Large intestine (tissue), 3 donors: ENCODE measurements at regions not wholly inside any gene's neighbourhood (a gene's known extent, or its start where the extent isn't known, plus 50 kb on each side); places are given as distances from the start of the nearest gene placed in this dataset.

Experiments
- DNase-seq, 2 donors: peaks; one replicate each; pipeline versions ENCODE4 v3.0.0 to v3.0.0-alpha.2; 2013
- H3K27ac ChIP-seq: one replicate; pipeline ENCODE4 v1.5.1; 2013; ENCODE audit warnings: low read length
- H3K27me3 ChIP-seq: 2 replicates; pipeline ENCODE4 v1.6.1; 2013; ENCODE audit warnings: low read length; ENCODE audit not compliant: control insufficient read depth, insufficient read depth
- H3K36me3 ChIP-seq: 2 replicates; pipeline ENCODE4 v1.6.1; 2013; ENCODE audit warnings: low read length; ENCODE audit not compliant: control insufficient read depth, insufficient read depth
- H3K4me1 ChIP-seq: one replicate; pipeline ENCODE4 v1.6.1; 2013; ENCODE audit warnings: low read length; ENCODE audit not compliant: control insufficient read depth, insufficient read depth
- H3K4me3 ChIP-seq: one replicate; pipeline ENCODE4 v1.5.1; 2013; ENCODE audit warnings: low read length
- H3K9me3 ChIP-seq: one replicate; pipeline ENCODE4 v1.6.1; 2013; ENCODE audit warnings: mild to moderate bottlenecking, low read depth, low read length, moderate library complexity; ENCODE audit not compliant: control insufficient read depth
- WGBS: methylation state at CpG from one replicate; pipeline ENCODE4 v1.1.5; 2013; ENCODE audit warnings: low lambda C conversion rate; ENCODE audit not compliant: insufficient coverage; 5-methylcytosine and 5-hydroxymethylcytosine counted together

DNA sequence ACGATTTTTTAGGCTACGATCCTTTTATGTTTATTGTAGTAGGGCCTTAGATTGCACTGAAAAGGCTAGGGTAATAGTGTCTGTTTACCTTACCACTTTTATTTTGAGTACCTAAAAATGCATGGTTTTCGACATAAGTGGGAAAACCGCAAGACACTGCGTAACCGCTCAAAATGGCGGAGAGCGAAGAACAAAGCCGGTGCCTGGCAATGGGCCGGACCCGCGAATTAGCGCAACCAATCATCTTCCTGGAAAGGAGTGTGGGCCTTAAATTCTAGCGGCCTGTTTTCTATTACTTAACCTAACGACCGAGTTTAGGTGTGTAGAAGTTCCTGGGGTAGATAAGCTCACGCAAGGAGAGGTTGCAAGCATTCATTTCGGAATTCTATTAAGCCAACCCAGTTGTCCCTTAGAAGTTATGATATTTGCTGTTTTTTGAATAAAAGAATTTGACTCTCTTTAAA is 118.0 kb downstream of the HFE start:
- H3K27ac ChIP-seq: peak overlapping the region; percentile 97
- peak overlapping the region; percentile 79 for H3K4me3 ChIP-seq
- no peaks in the 10 kb centered on the region for H3K9me3 ChIP-seq
- WGBS: no CpG with 5 or more reads among the region's 18 CpGs
- H3K4me1 ChIP-seq: peaks cover 6% of the 10 kb centered on the region
- H3K27me3 ChIP-seq: no peaks in the 10 kb centered on the region
- no peaks in the 10 kb centered on the region for H3K36me3 ChIP-seq
- DNase-seq: peak; percentile 85 to 87

DNA sequence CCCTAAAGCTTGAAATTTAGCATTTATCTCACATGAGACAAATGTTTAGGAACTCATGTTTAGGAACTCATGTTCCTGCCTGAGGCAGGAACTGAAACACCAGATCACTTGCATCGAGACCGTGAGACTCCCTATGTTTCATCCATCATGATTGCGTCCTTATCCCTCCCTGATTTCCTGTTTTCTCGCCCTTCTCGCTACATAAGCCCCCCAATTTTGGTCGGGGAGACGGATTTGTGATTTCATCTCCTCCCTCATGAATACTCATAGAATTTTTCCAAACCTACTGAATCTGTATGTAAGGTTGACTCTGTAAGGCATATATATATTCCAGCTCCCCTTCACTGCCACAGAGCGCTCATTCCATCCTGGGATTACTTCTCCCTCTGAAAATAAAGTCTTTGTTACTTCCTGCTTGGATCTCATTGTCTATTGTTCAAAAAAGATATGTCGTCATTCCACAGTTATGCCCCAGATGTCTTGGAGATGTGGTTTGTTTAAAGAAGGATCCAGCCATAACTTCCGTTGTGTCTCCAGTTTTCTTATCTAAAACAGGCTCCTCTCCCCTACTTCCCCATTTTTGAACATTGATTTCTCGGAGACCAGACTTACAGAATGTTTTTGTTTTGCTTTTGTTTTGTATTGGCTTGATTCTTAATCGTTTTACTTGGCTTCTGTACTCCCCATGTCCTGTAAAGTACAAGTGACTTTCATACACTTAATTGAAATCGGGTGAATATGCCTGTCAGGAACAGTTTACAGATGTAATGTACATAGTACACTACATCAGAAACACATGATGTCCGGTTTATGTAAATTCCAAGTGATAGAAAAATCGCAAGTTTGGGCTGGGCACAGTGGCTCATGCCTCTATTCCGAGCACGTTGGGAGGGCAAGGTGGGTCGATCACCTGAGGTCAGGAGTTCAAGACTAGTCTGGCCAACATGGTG is 118.7 kb downstream of the HFE start:
- 0% methylated on average over 3 of the region's 18 CpGs for WGBS
- no peaks in the 10 kb centered on the region for H3K27me3 ChIP-seq
- H3K27ac ChIP-seq: peak overlapping the region; percentile 97
- H3K9me3 ChIP-seq: no peaks in the 10 kb centered on the region
- no peaks in the 10 kb centered on the region for H3K36me3 ChIP-seq
- H3K4me1 ChIP-seq: peaks cover 6% of the 10 kb centered on the region
- peak overlapping the region; percentile 79 for H3K4me3 ChIP-seq
- DNase-seq: peak; percentile 77 to 87

DNA sequence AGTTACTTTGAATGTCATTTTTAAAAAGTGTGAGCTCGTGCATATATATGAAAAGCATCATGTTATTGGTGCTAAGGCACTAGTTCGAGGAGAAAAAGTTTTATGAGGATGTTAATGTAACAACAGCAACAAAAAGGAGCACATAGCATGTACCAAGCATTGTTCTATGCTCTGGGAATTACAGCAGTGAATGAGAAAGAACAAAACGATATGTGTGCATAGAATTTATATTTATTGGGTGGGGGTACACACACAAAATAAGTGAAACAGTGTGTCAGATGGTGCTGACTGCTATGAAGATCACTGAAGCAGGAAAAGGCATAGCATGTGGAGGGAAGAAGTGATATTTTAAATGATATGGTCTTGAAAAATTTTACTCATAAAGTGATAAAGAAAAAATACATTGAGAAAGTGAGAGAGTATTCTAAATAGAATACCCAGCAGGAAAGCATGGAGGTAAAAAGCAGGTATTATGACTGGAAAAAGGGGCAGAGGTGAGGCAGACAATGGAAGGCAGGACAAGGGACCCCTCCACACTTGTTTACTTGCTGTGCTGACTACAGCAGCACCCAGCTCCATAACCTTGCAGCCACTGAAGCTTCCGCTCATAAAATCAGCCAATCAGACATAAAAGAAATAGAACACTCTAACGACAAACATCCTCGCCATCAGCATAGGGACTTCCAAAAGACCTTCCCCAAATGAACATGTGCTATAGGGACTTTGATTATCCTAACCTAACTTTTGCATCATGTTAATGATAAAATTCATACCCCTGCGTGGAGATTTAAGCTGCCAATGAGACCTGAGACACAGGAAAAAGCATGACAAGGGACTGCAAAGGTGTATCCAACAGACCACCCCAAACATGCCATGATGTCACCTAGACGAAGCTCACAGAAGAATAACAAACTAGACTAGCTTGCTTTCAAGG is 119.9 kb downstream of the HFE start:
- H3K4me1 ChIP-seq: peaks cover 6% of the 10 kb centered on the region
- H3K4me3 ChIP-seq: peak overlapping the region; percentile 79
- WGBS: 65% methylated on average over 2 of the region's 8 CpGs
- no peaks in the 10 kb centered on the region for H3K9me3 ChIP-seq
- H3K27ac ChIP-seq: peak overlapping the region; percentile 97
- no peaks in the 10 kb centered on the region for H3K36me3 ChIP-seq
- no peak for DNase-seq
- no peaks in the 10 kb centered on the region for H3K27me3 ChIP-seq

GRCh38 chr6:26211963-26212362 is 124.7 kb downstream of the HFE start:
- peaks cover 7% of the 10 kb centered on the region for H3K9me3 ChIP-seq
- no peak overlapping the region for H3K27ac ChIP-seq
- H3K27me3 ChIP-seq: no peaks in the 10 kb centered on the region
- peaks cover 5% of the 10 kb centered on the region for H3K4me1 ChIP-seq
- no peak overlapping the region for H3K4me3 ChIP-seq
- no peaks in the 10 kb centered on the region for H3K36me3 ChIP-seq
- no CpG with 5 or more reads among the region's 1 CpG for WGBS
- DNase-seq: no peak

DNA sequence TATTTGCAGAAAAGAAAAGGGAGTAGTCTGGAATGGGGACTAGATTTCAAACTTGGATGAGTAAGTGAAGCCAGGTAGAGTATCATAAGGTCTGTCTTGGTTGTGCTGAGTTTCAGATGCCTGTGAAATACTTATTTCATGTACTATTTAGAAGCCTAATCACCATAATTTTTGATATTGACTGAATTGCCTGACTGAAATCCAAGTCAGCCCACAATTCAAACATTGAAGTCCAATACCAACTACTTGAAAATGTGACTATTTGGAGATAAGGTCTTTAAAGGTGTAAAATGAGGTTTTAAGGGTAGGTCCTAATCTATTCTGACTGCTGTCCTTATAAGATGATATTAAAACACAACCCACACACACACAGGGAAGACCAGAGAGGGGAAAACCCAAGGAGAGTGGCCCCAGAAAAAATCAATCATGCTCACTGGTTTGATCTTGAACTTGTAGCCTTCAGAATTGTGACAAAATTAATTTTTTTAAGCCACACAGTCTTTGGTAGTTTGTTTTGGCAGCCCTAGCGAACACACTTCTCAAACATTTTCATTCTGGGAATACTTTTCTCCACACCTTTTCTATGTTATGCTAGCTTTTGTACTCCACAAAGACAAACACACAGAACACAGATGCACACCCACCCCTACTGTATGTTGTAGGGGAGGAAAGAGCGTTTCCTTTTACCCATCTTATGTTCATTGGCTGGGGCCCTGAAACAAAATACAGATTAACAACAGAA is 126.3 kb downstream of the HFE start:
- H3K36me3 ChIP-seq: no peaks in the 10 kb centered on the region
- no CpG with 5 or more reads among the region's 2 CpGs for WGBS
- H3K9me3 ChIP-seq: peaks cover 7% of the 10 kb centered on the region
- no peak overlapping the region for H3K4me3 ChIP-seq
- DNase-seq: no peak
- peaks cover 9% of the 10 kb centered on the region for H3K4me1 ChIP-seq
- H3K27me3 ChIP-seq: no peaks in the 10 kb centered on the region
- no peak overlapping the region for H3K27ac ChIP-seq

DNA sequence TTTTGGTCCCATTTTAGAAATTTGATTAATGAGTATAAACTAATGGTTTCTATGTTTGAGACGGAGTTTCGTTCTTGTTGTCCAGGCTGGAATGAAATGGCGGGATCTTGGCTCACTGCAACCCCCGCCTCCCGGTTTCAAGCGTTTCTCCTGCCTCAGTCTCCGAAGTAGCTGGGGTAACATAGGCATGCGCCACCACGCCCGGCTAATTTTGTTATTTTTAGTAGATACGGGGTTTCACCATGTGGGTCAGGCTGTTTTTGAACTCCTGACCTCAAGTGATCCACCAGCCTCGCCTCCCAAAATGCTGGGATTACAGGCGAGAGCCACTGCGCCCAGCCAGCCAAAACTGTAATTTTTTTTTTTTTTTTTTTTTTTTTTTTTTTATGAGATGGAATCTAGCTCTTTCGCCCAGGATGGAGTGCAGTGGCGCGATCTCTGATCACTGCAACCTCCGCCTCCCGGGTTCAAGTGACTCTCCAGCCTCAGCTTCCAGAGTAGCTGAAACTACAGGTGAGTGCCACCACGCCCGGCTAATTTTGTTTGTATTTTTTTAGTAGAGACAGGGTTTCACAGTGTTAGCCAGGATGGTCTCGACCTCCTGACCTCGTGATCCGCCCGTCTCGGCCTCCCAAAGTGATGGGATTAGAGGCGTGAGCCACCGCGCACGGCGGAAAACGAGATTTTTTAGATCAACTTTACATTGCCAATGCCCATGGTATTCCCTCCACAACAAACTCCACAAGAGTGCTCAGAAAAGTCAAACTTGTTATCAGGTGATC is 127.8 kb downstream of the HFE start:
- no peaks in the 10 kb centered on the region for H3K36me3 ChIP-seq
- peak; percentile 9 to 41 for DNase-seq

GRCh38 chr6:26215585-26216358 is 128.5 kb downstream of the HFE start:
- Histone ChIP-seq H3K36me3 (no peaks in the 10 kb centered on the region), H3K9me3 (peaks cover 7% of the 10 kb centered on the region), H3K4me3 (peak overlapping the region; percentile 53), H3K27me3 (no peaks in the 10 kb centered on the region), H3K4me1 (peaks cover 10% of the 10 kb centered on the region), H3K27ac (peak overlapping the region; percentile 96)
- WGBS: 0% methylated on average over 3 of the region's 31 CpGs
- DNase-seq: peak; percentile 62 to 70

More for the DNA sequence above, 127.8 kb downstream of the HFE start:
- Histone ChIP-seq H3K9me3 (peaks cover 7% of the 10 kb centered on the region), H3K27me3 (no peaks in the 10 kb centered on the region), H3K4me3 (peak overlapping the region; percentile 53), H3K27ac (peak overlapping the region; percentile 96), H3K4me1 (peaks cover 10% of the 10 kb centered on the region)
- no CpG with 5 or more reads among the region's 32 CpGs for WGBS

DNA sequence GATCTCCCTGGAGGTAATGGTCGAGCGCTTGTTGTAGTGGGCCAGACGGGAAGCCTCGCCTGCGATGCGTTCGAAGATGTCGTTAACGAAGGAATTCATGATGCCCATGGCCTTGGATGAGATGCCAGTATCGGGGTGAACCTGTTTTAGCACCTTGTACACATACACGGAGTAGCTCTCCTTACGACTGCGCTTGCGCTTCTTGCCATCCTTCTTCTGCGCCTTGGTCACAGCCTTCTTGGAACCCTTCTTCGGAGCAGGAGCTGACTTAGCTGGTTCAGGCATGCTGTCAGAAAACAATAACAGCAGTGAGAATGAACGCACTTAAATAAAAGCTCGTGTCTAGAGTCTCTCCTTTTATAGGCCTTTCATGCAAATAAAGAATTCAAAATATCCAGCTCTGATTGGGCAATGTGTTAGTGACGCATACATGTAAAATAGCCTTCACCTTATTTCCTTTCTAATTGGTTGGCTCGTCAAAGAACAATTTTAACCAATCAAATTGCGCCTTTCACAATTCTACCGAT is 129.2 kb downstream of the HFE start:
- WGBS: 0% methylated on average over 4 of the region's 22 CpGs
- Histone ChIP-seq H3K4me3 (peak overlapping the region; percentile 58), H3K9me3 (peaks cover 7% of the 10 kb centered on the region), H3K4me1 (peaks cover 10% of the 10 kb centered on the region), H3K27me3 (no peaks in the 10 kb centered on the region), H3K36me3 (no peaks in the 10 kb centered on the region), H3K27ac (peak overlapping the region; percentile 96)
- DNase-seq: peak; percentile 97 to 99
